GM18909 (cell line): ENCODE measurements at regions not wholly inside any gene's neighbourhood (a gene's known extent, or its start where the extent isn't known, plus 50 kb on each side); places are given as distances from the start of the nearest gene placed in this dataset.
A peak's percentile ranks its signal among the peaks of the same experiment; 100 is the strongest.
"Not testable (repeated sequence)": the region's sequence is repeated elsewhere in the genome, so short reads cannot be mapped to it uniquely, and the experiment has no call there.

Experiments
- ATAC-seq: cut with Tn5 transposase; IDR thresholded peaks from one replicate; pipeline ENCODE4 v1.9.1; 2021; ENCODE audit warnings: mild to moderate bottlenecking; ENCODE audit not compliant: unreplicated experiment, poor library complexity

DNA sequence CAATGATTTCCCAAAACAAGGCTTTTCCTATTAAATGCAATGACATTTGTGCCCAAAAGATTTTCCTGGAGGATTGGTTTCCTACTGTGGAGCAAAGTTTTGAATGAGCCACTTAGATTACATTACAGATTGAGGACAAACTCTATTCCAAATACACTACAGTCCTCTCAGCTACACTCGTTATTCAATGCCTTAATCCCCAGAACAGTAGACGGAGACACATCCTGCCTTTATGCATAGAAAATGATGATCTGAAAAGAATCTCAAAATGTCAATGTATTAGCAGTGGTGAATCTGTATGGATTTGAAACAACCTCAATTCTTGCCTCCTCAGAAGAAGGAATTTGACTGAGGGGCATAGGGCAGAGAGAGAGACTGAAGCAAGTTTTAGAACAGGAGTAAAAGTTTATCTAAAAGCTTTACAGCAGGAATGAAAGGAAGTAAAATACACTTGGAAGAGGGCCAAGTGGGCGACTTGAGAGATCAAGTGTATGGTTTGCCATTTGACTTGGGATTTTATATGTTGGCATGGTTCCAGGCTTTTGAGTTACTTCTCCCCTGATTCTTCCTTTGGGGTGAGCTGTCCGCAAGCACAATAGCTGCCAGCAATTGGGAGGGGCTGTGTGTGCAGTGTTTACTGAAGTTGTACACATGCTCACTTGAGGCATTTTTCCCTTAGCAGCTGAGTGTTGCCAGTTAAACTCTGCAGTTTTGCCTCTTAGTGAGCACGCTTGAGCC is 891.9 kb upstream of the MBL2 start:
- no peak for ATAC-seq

DNA sequence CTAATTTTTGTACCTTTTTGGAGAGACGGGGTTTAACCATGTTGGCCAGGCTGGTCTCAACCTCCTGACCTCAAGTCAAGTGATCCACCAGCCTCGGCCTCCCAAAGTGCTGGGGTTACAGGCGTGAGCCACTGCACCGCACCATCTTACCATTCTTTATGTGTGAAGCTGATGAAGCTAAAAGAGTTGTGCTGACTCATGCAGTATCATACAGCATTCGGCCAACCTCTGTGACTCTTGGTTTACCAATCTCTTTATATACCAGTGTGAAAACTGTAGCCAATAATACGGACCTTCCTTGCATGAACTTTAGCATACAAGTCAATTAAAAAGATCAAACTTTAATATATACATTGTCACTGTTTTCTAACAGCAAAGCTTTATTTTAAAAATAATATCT is 878.2 kb upstream of the MBL2 start:
- ATAC-seq: no peak

DNA sequence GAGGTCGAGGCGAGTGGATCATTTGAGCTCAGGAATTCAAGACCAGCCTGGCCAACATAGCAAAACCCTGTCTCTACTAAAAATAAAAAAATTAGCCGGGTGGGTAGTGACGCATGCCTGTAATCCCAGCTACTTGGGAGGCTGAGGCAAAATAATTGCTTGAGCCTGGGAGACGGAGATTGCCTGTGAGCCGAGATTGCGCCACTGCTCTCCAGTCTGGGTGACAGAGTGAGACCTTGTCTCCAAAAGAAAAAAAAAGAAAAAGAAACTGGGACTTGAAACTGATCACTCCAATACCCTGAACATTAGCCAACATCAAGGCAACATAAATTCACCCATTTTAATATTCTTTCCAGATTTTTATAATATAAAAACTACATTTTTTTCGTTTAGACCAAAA is 874.6 kb upstream of the MBL2 start:
- not testable (repeated sequence) for ATAC-seq

DNA sequence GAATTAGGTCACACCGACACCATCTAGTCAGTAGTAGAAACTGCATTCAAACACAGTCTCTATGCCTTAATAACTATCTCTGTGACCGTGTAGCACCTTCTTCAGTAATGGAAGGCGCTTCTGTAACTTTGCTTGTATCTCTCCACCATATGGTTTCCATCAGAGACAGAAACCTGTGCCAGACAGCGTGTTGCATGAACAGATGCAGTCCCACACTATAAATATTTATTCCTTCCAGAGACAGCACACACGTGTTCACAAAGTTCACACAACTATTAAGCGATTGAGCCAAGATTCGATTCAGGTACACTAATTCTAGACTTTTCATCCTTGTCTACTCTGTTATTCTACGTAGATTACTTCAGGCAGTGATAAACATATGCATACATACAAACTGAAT is 873.9 kb upstream of the MBL2 start:
- ATAC-seq: no peak

DNA sequence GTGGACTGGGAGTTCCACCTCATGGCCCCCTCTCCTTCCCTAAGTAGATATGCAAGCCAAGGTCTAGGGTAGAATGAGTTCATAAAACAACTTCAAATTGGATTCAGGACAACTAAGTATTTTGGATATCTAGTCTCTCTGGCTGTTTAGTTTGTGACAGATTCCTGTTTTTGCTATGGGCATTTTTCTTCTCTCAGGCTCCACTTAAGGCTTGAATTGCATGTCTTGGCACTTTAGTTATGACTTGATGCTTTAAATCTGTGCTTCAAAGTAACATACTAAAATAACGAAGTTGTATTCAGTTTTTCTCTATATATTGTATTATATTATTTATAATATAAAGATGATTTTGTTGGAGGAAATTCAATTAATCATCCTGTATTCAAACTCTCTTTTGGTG is 873.4 kb upstream of the MBL2 start:
- ATAC-seq: no peak

DNA sequence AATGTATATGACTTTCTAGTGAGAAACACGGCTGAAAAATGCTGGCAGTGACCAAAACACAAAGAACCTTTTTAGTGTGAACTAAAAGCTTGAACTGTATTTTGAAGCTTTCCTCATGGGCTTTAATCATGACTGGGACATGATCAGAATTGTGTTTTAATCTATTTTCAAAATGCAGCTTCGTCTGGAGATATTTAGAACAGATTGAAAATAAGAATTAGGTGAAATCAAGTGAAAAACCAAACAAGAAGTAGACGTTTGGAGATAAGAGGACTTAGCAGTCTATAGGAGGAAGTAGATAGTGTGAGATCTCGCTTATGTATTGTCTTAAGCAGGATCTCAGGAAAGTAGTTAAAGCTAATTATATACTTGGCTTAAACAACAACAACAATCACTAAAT is 865.4 kb upstream of the MBL2 start:
- no peak for ATAC-seq

DNA sequence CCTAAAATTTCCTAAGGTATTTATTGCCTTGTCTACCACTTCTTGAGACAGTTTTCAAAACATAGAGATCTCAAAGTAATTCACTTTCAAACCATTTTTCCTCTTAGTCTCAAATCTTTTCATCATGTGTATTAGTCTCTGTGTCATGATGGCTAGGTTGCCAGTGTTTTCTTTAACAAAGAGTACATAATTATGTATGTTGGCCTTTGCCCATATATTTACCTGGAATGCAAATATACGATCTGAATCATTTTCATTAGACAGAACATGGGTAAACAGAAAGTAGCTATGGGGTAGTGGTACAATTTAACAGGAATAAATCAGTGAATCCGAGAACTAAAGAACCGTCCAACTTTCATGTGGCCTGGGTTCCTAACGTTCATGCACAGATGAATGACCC is 852.1 kb upstream of the MBL2 start:
- ATAC-seq: no peak

DNA sequence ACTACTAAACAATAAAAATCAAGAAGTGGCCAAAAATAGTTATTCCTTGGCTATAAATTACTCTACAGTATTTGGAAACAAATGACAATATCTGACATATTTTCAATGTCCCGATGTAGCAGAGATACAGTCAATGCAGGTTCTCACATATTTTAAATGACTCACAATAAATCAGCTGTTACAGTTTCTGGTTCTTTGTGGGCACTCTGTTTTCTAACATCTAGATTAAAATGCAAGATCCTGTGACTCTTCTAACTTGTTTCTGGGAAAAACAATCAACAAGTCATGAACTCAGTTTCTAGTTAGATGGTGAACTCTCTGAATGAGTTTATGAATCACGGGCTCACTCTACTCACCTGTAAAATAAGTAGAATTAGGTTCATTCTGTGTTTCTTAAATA is 849.6 kb upstream of the MBL2 start:
- no peak for ATAC-seq

DNA sequence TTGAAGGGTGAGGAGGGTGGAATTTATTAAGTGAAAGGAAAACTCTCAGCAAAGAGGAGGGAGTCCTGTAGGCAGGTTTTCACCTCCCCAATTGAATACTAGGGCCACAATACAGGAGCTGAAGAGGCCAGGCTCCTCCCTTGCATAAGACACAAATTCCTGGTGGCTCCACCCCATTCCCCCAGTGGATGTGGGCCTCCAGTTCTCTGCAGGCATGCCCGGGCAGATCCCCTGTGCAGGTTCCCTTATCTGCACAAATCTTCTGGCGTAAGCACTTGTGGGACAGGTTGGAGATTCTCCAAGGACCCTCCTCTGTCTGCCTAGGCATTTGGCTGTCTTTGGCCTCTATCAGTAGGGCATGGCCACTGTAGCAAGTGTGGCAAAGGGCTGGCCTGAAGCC is 847.1 kb upstream of the MBL2 start:
- no peak for ATAC-seq

DNA sequence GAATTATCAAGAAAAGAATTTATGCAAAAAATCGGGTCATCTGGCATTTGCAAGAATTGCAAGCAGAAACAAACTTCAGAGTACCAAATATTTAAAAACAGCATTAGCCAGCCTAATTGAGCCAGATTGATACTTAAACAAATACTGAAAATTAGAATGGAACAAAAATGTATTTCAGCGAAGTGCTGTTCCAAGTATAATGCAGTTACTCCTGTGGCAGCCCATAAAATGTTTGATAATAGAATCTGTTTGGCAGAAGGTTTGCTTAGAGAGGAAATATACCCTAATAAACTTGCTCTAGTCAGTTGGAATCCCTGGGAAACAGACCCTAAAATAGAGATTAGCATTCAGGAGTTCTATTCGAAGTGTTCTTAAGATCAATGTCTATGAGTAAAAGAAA is 835.1 kb upstream of the MBL2 start:
- no peak for ATAC-seq

DNA sequence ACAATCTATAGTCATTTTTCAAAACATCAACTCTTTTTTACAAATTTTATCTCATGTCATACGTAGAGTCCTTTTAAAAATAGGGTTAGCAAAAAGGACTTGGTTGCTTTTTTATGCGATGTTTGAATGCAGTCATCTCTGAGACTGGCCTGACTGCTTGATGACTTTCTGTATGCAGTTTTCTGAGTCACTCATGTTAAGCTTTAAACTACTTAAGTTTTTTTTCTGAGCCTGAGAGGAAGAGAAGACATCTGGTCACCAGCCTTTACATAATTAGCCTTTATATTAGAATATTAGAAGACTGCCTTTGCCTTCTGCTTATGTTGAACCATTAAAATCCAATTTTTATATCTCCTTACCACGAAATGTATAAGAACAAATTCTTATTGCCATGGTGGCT is 834.4 kb upstream of the MBL2 start:
- no peak for ATAC-seq

DNA sequence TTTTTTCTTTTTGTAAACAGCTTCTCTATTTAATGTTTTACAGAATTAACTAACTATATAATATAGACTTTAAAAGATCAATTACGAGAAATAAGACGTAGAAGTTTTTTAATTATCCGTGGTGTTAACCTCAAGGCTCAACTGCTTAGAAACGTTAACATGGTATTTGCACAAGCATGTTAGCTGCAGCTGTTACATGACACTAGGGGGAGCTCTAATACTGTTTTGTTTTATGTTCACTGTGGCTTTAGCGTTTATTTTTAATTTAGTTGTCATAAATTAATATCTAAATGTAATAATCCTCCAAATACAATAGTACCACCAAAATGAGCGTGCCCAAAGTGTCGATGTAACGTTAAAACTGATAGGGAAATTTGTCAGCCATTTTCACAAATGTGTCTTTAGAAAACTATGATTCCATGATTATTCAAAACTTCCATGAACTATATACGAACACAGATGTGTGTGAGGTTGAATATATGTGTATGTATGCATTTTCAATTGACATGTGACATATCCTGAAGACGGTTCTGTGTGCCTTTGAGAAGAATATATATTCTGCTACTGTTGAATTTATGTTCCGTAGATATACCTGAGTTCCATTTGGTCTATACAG is 828.8 kb upstream of the MBL2 start:
- peak; percentile 73 for ATAC-seq

DNA sequence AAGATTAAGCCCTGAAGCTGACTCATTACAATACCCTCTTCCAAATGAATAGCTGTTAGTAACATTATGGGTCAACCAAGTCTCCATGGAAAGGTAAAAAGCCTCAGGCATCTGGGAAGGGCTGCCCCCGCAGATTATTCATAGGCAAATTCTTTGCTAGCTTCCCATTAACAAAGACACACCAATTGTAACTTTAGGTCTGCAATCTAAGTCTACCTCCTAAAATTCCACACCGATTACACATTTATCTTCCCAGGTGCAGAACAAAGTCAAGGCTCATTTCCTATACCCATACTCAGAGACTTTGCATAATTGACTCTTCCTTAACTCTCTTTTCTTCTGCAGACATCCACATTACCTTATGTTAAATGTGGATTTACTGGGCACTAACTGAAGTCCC is 826.3 kb upstream of the MBL2 start:
- no peak for ATAC-seq

DNA sequence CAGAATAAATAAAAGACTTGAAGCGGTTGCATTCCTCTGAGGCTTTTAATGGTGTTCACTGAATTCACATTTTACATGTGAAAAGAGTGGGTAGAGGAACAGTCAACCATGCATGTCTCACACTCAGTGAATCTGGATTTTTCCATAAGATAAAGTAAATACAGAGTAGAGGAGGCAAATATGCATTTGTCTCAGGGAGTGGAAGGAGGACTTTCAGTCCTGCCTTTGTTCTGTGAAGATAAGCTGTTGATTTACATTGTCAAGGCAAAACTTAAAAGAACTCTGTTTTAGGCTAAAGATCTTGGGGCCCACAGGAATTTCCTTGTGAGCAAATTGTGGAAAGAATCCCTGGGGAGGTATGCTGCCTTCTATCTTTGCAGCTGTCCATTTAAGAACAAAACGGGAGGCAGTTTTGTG is 825.3 kb upstream of the MBL2 start:
- no peak for ATAC-seq

DNA sequence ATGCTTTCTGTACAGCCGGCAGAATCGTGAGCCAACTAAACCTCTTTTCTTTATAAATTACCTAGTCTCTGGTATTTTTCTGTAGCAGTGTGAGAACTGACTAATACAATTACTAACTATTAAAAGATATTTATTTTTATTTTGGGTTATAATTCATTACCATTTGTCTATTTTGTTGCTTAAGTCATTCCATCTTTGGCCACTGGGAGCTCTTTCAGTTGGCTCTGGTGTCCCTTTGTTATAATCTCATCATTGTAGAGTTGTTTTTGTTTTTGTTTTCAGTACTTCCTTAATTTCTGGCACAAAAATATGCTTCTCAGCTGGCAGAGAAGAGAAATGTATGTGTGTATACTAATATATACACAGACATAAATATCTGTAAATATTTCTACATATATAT is 807.9 kb upstream of the MBL2 start:
- ATAC-seq: no peak

DNA sequence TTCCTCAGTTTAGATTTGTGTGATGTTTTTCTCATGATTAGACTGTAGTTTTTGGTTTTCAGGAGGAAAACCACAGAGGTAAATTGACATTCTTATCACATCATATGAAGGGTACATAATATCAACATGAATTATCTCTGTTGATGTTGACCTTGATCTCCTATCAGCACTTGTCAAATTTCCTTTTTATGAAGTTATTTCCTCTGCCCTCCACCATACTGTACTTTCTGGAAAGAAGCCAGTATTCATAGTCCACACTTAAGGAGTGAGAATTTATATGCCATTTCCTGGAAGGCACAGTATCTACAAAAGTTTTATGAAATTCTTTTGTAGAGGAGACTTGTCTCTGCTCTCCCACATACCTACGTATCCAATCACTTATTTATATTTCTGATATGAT is 807.2 kb upstream of the MBL2 start:
- ATAC-seq: no peak

DNA sequence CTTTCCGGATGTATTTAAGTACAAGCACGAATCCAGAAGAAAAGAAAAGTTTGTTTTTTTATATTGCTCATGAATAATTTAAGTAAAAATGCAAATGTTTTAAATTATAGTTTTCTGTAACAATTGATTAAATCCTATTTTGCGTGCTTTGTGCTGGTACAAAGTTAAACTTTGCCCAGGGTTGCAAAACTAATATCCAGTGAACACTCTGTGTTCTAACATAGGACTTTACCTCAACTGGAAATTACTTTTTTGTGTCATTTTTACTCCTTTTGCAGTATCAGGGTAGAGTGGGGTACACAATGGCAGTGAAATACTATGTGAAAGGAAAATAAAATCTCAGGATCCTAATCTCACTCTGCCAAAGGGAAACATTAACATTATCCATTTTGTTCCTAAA is 801.4 kb upstream of the MBL2 start:
- no peak for ATAC-seq

DNA sequence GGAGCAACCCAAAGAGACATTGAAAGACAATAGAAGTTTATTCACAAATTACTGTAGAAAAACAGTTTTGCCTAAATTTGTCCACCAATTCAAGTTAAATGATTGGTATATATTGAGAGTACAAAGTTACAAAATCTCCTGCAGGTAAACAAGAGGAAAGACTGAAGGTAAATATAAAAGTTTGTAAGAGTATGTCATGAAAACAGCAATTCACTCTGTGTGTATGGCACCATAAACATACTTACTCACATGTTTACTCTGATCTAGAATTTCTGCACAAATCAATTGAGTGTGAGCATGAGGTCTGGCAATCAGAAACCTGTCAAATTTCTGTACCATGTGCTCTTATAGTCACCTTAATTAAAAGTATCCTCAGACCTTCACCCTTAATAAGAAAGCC is 800.9 kb upstream of the MBL2 start:
- ATAC-seq: no peak

DNA sequence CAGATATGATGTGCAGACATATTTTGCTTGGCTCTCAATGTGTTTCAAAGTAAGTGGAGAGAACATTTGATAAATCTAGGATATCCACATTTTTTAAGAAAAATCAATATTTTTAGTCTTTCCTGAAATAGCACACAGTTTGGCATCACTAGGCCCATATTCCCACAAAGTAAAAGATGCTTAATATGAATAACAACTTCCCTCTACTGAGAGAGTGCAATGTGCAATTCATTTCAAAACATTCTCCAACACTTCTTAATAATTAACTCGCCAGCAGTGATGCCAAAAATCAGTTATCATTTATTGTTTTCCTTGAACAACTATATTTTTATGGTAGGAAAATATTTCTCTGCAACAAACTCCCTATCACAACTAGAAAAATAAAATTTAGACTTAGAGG is 800.2 kb upstream of the MBL2 start:
- no peak for ATAC-seq

DNA sequence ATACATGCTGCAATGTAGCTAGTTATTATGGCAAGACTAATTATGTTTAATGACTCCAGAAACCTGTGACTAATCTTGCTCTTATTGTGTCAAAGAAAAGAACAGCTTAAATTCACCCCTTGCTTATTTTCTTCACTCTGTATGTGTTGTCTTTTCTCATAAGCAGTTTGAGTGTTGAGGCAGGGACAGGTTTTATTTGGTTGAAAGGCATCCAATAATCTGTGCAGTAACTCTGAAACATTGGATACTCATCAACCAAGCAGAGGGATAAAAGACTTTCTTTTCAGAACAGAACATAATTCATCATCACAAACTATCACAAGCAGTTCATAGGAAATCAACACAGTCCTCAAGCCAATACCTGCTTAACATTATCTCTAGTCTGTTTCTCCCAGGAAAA is 797.6 kb upstream of the MBL2 start:
- ATAC-seq: no peak

DNA sequence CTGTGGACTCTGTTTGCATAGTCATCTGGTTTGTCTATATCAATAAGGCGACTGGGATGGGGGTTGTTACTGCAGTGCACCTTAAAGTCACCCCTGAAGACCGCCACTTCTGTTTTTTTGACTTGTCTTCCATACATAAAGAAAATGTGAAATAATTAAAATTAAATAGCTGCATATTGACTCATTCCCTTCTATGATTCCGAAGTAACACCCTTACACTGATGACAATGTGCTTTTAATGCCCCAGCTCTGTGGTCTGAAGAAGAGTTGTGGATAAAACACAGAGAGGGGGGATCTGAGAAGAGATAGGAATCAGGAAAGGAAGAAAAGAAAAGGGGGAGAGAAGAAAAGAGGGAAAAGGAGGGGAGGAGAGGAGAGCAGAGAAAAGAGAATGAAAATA is 796.9 kb upstream of the MBL2 start:
- no peak for ATAC-seq

DNA sequence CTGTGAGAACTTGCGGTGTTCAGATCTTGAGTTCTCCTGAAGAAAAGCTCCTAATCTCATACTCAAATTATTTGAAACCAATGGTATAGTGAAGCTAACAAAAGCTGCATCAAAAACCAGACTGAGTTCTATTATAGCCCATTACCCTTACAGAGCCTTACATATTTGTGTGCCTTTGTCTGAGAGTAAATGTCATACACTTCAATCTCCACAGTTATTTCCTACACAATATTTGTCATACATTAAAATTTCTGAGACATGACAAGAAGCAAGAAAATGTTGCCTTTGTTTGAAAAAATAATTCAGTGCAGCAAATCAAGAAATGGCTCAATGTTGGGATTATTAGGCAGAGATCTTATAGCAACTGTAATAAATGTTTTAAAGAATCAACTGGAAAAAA is 776.1 kb upstream of the MBL2 start:
- ATAC-seq: no peak
